ENCODE measurements at regions not wholly inside any gene's neighbourhood (a gene's known extent, or its start where the extent isn't known, plus 50 kb on each side); places are given as distances from the start of the nearest gene placed in this dataset.

GRCh38 chr3:182357928-182358327 is 435.4 kb upstream of the ATP11B start:
- TF ChIP-seq, protein P1, sequence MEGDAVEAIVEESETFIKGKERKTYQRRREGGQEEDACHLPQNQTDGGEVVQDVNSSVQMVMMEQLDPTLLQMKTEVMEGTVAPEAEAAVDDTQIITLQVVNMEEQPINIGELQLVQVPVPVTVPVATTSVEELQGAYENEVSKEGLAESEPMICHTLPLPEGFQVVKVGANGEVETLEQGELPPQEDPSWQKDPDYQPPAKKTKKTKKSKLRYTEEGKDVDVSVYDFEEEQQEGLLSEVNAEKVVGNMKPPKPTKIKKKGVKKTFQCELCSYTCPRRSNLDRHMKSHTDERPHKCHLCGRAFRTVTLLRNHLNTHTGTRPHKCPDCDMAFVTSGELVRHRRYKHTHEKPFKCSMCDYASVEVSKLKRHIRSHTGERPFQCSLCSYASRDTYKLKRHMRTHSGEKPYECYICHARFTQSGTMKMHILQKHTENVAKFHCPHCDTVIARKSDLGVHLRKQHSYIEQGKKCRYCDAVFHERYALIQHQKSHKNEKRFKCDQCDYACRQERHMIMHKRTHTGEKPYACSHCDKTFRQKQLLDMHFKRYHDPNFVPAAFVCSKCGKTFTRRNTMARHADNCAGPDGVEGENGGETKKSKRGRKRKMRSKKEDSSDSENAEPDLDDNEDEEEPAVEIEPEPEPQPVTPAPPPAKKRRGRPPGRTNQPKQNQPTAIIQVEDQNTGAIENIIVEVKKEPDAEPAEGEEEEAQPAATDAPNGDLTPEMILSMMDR (IDR thresholded peaks at IDR 0.05) = no peak
- TF ChIP-seq EP300 (IDR thresholded peaks at IDR 0.05) = no peak
- TF ChIP-seq POLR2AphosphoS5 (IDR thresholded peaks at IDR 0.05) = no peak

Measured in esophagus muscularis mucosa (tissue), 4 donors.